Neuronal stem cell (in vitro differentiated cells): ENCODE measurements at regions not wholly inside any gene's neighbourhood (a gene's known extent, or its start where the extent isn't known, plus 50 kb on each side); places are given as distances from the start of the nearest gene placed in this dataset.

Source experiments
- DNase-seq: peaks from one replicate; pipeline ENCODE4 v3.0.0-alpha.2; 2013; ENCODE audit warnings: low spot score
- H2AFZ ChIP-seq: one replicate; pipeline ENCODE4 v1.6.1; 2013; ENCODE audit warnings: mild to moderate bottlenecking, low read length, inconsistent platforms
- H2AK5ac ChIP-seq: 2 replicates; pipeline ENCODE4 v1.6.1; 2013; ENCODE audit warnings: low read depth, mild to moderate bottlenecking, inconsistent platforms, low read length, moderate library complexity, mixed read lengths
- H2BK120ac ChIP-seq: 2 replicates; pipeline ENCODE4 v1.6.1; 2013; ENCODE audit warnings: low read depth, mild to moderate bottlenecking, inconsistent platforms, low read length, moderate library complexity, mixed read lengths
- H2BK12ac ChIP-seq: one replicate; pipeline ENCODE4 v1.6.1; 2013; ENCODE audit warnings: low read length, inconsistent platforms
- H2BK15ac ChIP-seq: 2 replicates; pipeline ENCODE4 v1.6.1; 2013; ENCODE audit warnings: mild to moderate bottlenecking, low read length, inconsistent platforms, mixed read lengths
- H2BK5ac ChIP-seq: one replicate; pipeline ENCODE4 v1.6.1; 2013; ENCODE audit warnings: inconsistent platforms, mild to moderate bottlenecking, low read length, moderate library complexity
- H3K14ac ChIP-seq: one replicate; pipeline ENCODE4 v1.6.1; 2013; ENCODE audit warnings: low read length, inconsistent platforms
- H3K18ac ChIP-seq: 2 replicates; pipeline ENCODE4 v1.6.1; 2013; ENCODE audit warnings: low read length, inconsistent platforms
- H3K23ac ChIP-seq: 2 replicates; pipeline ENCODE4 v1.6.1; 2013; ENCODE audit warnings: low read depth, mild to moderate bottlenecking, mixed read lengths, low read length, inconsistent platforms; ENCODE audit not compliant: poor library complexity
- H3K27ac ChIP-seq: replicated peaks from 3 replicates; pipeline ENCODE4 v1.5.1; 2013; ENCODE audit warnings: low read length, inconsistent platforms
- H3K27me3 ChIP-seq, 3 experiments: 2 replicates each; pipeline ENCODE4 v1.6.1; 2013; ENCODE audit warnings: low read length in 3 of 3, mild to moderate bottlenecking in 2 of 3, inconsistent platforms in 1 of 3, low read depth in 1 of 3, mixed read lengths in 1 of 3, moderate library complexity in 1 of 3; ENCODE audit not compliant: control insufficient read depth in 3 of 3, insufficient read depth in 3 of 3
- H3K36me3 ChIP-seq, 2 donors: replicated peaks in 1 of 2; 2 replicates each; pipeline ENCODE4 v1.6.1; 2013; ENCODE audit warnings: low read length in 2 of 2; ENCODE audit not compliant: control insufficient read depth in 2 of 2, insufficient read depth in 2 of 2
- H3K4ac ChIP-seq: 2 replicates; pipeline ENCODE4 v1.6.1; 2013; ENCODE audit warnings: inconsistent platforms, mild to moderate bottlenecking, low read length, moderate library complexity
- H3K4me1 ChIP-seq, 2 donors: 1 replicate in 1 of 2; 2 replicates in 1 of 2; pipeline ENCODE4 v1.6.1; 2013; ENCODE audit warnings: low read length in 2 of 2, low read depth in 1 of 2; ENCODE audit not compliant: control insufficient read depth in 2 of 2, insufficient read depth in 1 of 2
- H3K4me2 ChIP-seq: one replicate; pipeline ENCODE4 v1.6.1; 2013; ENCODE audit warnings: mild to moderate bottlenecking, low read length, inconsistent platforms; ENCODE audit not compliant: insufficient read depth, poor library complexity, severe bottlenecking
- H3K4me3 ChIP-seq, 2 donors: 2 replicates each; pipeline ENCODE4 v1.5.1; 2013; ENCODE audit warnings: low read length in 2 of 2, mild to moderate bottlenecking in 2 of 2, inconsistent platforms in 1 of 2, moderate library complexity in 1 of 2
- H3K79me1 ChIP-seq: one replicate; pipeline ENCODE4 v1.6.1; 2013; ENCODE audit warnings: low read depth, mild to moderate bottlenecking, inconsistent platforms, low read length, moderate library complexity
- H3K9ac ChIP-seq: one replicate; pipeline ENCODE4 v1.6.1; 2013; ENCODE audit warnings: mild to moderate bottlenecking, low read depth, low read length, inconsistent platforms; ENCODE audit not compliant: poor library complexity
- H3K9me3 ChIP-seq, 2 donors: replicated peaks in 1 of 2; 2 replicates each; pipeline versions ENCODE3 to v1.6.1; 2013; ENCODE audit warnings: low read length in 2 of 2, mild to moderate bottlenecking in 2 of 2, inconsistent platforms in 1 of 2, low read depth in 1 of 2, mixed read lengths in 1 of 2, moderate library complexity in 1 of 2; ENCODE audit not compliant: control insufficient read depth in 2 of 2, insufficient read depth in 1 of 2
- H4K8ac ChIP-seq: one replicate; pipeline ENCODE4 v1.6.1; 2013; ENCODE audit warnings: low read depth, mild to moderate bottlenecking, inconsistent platforms, low read length, moderate library complexity
- H4K91ac ChIP-seq: one replicate; pipeline ENCODE4 v1.6.1; 2013; ENCODE audit warnings: low read length, low read depth, mild to moderate bottlenecking, inconsistent platforms; ENCODE audit not compliant: poor library complexity
- WGBS, 2 donors: extraction: QIAGEN DNeasy Blood & Tissue Kit; methylation state at CpG; one replicate each; pipeline ENCODE4 v1.1.7; 2013; ENCODE audit warnings: missing lambda C conversion rate in 2 of 2, mixed read lengths in 1 of 2; ENCODE audit not compliant: insufficient read length in 2 of 2, insufficient replicate concordance in 1 of 2; ENCODE audit errors: extremely low coverage in 2 of 2; 5-methylcytosine and 5-hydroxymethylcytosine counted together

GRCh38 chr4:12296366-12296765 is 867.7 kb upstream of the HS3ST1 start:
- H3K9ac ChIP-seq, result no peak overlapping the region
- H4K91ac ChIP-seq, result no peak overlapping the region
- H3K18ac ChIP-seq, result no peak overlapping the region
- no CpG with 5 or more reads among the region's 1 CpG for WGBS, 2 donors
- no peak for DNase-seq
- H2AFZ ChIP-seq, result no peak overlapping the region
- H3K4me2 ChIP-seq, result no peak overlapping the region
- H2BK5ac ChIP-seq, result no peak overlapping the region
- no peaks in the 10 kb centered on the region for H3K27me3 ChIP-seq
- no peak overlapping the region for H2BK120ac ChIP-seq
- H3K4me3 ChIP-seq, result no peak overlapping the region
- H2BK12ac ChIP-seq, result no peak overlapping the region
- no peaks in the 10 kb centered on the region for H3K79me1 ChIP-seq
- no peak overlapping the region for H4K8ac ChIP-seq
- no peak overlapping the region for H3K27ac ChIP-seq
- H3K23ac ChIP-seq, result no peak overlapping the region
- no peak overlapping the region for H2AK5ac ChIP-seq
- no peak overlapping the region for H2BK15ac ChIP-seq
- H3K36me3 ChIP-seq, result no peaks in the 10 kb centered on the region
- no peak overlapping the region for H3K14ac ChIP-seq
- no peaks in the 10 kb centered on the region for H3K9me3 ChIP-seq
- H3K4me1 ChIP-seq, result no peaks in the 10 kb centered on the region
- no peak overlapping the region for H3K4ac ChIP-seq

GRCh38 chr4:12293906-12294525 is 865.3 kb upstream of the HS3ST1 start:
- Histone ChIP-seq H3K4me1 (no peaks in the 10 kb centered on the region), H3K14ac (no peak overlapping the region), H2BK15ac (no peak overlapping the region), H2AK5ac (no peak overlapping the region), H3K18ac (no peak overlapping the region), H3K27me3 (no peaks in the 10 kb centered on the region), H3K23ac (no peak overlapping the region), H2BK5ac (no peak overlapping the region), H2AFZ (no peak overlapping the region), H3K9me3 (no peaks in the 10 kb centered on the region), H4K8ac (no peak overlapping the region), H3K4me3 (no peak overlapping the region), H4K91ac (no peak overlapping the region), H3K36me3 (no peaks in the 10 kb centered on the region), H2BK120ac (no peak overlapping the region), H3K9ac (no peak overlapping the region), H3K4ac (no peak overlapping the region), H2BK12ac (no peak overlapping the region), H3K79me1 (no peaks in the 10 kb centered on the region), H3K27ac (no peak overlapping the region), H3K4me2 (no peak overlapping the region)
- no CpG with 5 or more reads among the region's 1 CpG for WGBS, 2 donors
- DNase-seq, result no peak

GRCh38 chr4:12286351-12286750 is 857.7 kb upstream of the HS3ST1 start:
- H3K27me3 ChIP-seq, result no peaks in the 10 kb centered on the region
- no peak overlapping the region for H3K4me2 ChIP-seq
- no peak overlapping the region for H2BK120ac ChIP-seq
- H4K91ac ChIP-seq, result no peak overlapping the region
- WGBS, 2 donors, result no CpG with 5 or more reads among the region's 5 CpGs
- no peak overlapping the region for H3K27ac ChIP-seq
- H2BK15ac ChIP-seq, result no peak overlapping the region
- H2AFZ ChIP-seq, result no peak overlapping the region
- no peaks in the 10 kb centered on the region for H3K36me3 ChIP-seq
- H4K8ac ChIP-seq, result no peak overlapping the region
- no peak overlapping the region for H3K14ac ChIP-seq
- no peak overlapping the region for H3K23ac ChIP-seq
- H3K4me3 ChIP-seq, result no peak overlapping the region
- H3K4me1 ChIP-seq, result no peaks in the 10 kb centered on the region
- H3K79me1 ChIP-seq, result no peaks in the 10 kb centered on the region
- H2BK5ac ChIP-seq, result no peak overlapping the region
- DNase-seq, result no peak
- no peak overlapping the region for H3K4ac ChIP-seq
- H3K9me3 ChIP-seq, result no peaks in the 10 kb centered on the region
- H2BK12ac ChIP-seq, result no peak overlapping the region
- H3K9ac ChIP-seq, result no peak overlapping the region
- H3K18ac ChIP-seq, result no peak overlapping the region
- no peak overlapping the region for H2AK5ac ChIP-seq

DNA sequence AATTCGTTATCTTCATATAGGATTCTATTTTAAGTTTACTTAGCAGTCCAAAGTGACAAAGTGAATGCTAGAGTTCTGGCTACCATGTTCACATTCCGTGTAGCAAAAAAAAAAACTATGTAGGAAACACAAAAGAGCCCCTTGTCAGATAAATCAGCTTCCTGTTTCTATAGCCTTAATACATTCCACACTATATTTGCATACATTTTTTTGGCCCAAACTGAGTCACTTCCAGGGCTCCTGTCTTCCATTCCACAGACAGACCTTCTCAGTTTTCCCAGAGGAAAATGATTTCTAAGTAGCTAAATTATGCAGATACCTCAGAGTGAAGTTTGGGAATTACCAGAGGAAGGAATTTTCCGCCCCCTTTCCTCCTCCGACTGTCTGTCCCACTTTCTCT is 841.9 kb upstream of the HS3ST1 start:
- no peaks in the 10 kb centered on the region for H3K9me3 ChIP-seq
- no peak overlapping the region for H3K4me3 ChIP-seq

More for the DNA sequence above, 841.9 kb upstream of the HS3ST1 start:
- H3K27ac ChIP-seq, result no peak overlapping the region
- H3K27me3 ChIP-seq, result no peaks in the 10 kb centered on the region
- H3K14ac ChIP-seq, result no peak overlapping the region
- DNase-seq, result no peak
- H3K23ac ChIP-seq, result no peak overlapping the region
- H3K4ac ChIP-seq, result no peak overlapping the region
- no peak overlapping the region for H3K4me2 ChIP-seq
- H3K4me1 ChIP-seq, result no peaks in the 10 kb centered on the region
- H4K91ac ChIP-seq, result no peak overlapping the region
- peak overlapping the region; percentile 53 for H2AFZ ChIP-seq
- no peak overlapping the region for H2BK12ac ChIP-seq
- H3K36me3 ChIP-seq, result no peaks in the 10 kb centered on the region
- H3K18ac ChIP-seq, result no peak overlapping the region
- H2BK5ac ChIP-seq, result no peak overlapping the region
- no peak overlapping the region for H2BK120ac ChIP-seq
- WGBS, 2 donors, result no CpG with 5 or more reads among the region's 4 CpGs
- H3K9ac ChIP-seq, result no peak overlapping the region
- H3K79me1 ChIP-seq, result no peaks in the 10 kb centered on the region
- no peak overlapping the region for H2AK5ac ChIP-seq
- no peak overlapping the region for H2BK15ac ChIP-seq
- no peak overlapping the region for H4K8ac ChIP-seq
